Bronchial epithelial cell (primary cell): ENCODE measurements at regions not wholly inside any gene's neighbourhood (a gene's known extent, or its start where the extent isn't known, plus 50 kb on each side); places are given as distances from the start of the nearest gene placed in this dataset.
A peak's percentile ranks its signal among the peaks of the same experiment; 100 is the strongest.

ENCODE experiments used
- DNase-seq: peaks from one replicate; pipeline ENCODE4 v3.0.0-alpha.2; 2010; ENCODE audit warnings: low read depth
- FAIRE-seq: peaks from 2 replicates; lab custom pipeline; 2011; peaks lifted over from hg19 to GRCh38; lab: Jason Lieb, UNC
- H3K27me3 ChIP-seq: 2 replicates; pipeline ENCODE4 v1.5.1; 2011; ENCODE audit warnings: low read length; ENCODE audit not compliant: control insufficient read depth, insufficient read depth
- H3K36me3 ChIP-seq: 2 replicates; pipeline ENCODE4 v1.5.1; 2011; ENCODE audit warnings: low read length; ENCODE audit not compliant: control insufficient read depth, insufficient read depth
- H3K4me3 ChIP-seq: 2 replicates; pipeline ENCODE4 v1.5.1; 2011; ENCODE audit warnings: mild to moderate bottlenecking, low read depth, low read length, control low read depth
- TF ChIP-seq, protein P1 (sequence below): IDR thresholded peaks from 2 replicates; pipeline ENCODE4 v1.5.1; 2011; ENCODE audit warnings: mild to moderate bottlenecking, moderate library complexity, low read length, control low read depth, inconsistent platforms; ENCODE audit not compliant: insufficient read depth, severe bottlenecking

DNA sequence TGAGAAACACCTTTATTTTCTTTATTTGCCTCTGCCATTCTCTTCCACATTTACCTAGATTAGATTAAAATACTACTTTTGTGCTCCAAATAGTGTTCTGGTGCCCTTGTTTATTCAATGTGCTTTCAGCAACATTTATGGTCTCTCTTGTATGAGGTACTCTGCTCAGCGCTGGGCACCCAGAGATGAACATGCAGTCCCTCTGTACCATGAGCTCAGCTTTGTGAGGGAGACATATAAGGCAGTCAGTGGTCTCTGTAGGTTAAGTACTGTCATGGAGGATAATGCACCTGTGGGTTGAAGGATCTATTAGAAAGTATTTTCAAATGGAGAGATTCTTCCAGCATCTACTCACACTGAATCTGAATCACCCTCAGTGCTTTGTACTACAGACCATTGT is 176.5 kb downstream of the TAF11L14 start:
- no peak overlapping the region for H3K4me3 ChIP-seq
- TF ChIP-seq, protein P1, sequence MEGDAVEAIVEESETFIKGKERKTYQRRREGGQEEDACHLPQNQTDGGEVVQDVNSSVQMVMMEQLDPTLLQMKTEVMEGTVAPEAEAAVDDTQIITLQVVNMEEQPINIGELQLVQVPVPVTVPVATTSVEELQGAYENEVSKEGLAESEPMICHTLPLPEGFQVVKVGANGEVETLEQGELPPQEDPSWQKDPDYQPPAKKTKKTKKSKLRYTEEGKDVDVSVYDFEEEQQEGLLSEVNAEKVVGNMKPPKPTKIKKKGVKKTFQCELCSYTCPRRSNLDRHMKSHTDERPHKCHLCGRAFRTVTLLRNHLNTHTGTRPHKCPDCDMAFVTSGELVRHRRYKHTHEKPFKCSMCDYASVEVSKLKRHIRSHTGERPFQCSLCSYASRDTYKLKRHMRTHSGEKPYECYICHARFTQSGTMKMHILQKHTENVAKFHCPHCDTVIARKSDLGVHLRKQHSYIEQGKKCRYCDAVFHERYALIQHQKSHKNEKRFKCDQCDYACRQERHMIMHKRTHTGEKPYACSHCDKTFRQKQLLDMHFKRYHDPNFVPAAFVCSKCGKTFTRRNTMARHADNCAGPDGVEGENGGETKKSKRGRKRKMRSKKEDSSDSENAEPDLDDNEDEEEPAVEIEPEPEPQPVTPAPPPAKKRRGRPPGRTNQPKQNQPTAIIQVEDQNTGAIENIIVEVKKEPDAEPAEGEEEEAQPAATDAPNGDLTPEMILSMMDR, result no peak
- H3K36me3 ChIP-seq, result no peaks in the 10 kb centered on the region
- no peaks in the 10 kb centered on the region for H3K27me3 ChIP-seq
- FAIRE-seq, result no peak
- DNase-seq, result no peak

DNA sequence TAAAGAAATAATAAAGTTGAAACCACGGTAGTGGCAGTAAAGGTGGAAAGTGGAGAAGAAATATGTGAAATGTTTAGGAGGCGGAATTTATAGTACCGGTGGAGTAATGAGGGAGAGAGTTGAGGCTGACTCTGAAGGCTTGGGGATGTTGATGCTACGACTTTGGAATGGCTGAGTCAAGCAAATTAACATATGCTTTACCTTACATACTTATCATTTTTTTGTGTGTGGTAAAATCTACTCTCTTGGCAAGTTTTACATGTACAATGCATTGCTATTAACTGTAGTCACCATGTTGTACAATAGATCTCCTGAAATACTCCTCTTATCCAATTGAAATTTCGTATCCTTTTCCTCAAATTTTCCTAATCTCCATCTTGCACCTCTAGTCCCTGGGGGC is 179.0 kb downstream of the TAF11L14 start:
- FAIRE-seq, result no peak
- Histone ChIP-seq H3K4me3 (no peak overlapping the region), H3K27me3 (no peaks in the 10 kb centered on the region), H3K36me3 (no peaks in the 10 kb centered on the region)
- DNase-seq, result peak; percentile 77
- TF ChIP-seq, protein P1, result no peak

DNA sequence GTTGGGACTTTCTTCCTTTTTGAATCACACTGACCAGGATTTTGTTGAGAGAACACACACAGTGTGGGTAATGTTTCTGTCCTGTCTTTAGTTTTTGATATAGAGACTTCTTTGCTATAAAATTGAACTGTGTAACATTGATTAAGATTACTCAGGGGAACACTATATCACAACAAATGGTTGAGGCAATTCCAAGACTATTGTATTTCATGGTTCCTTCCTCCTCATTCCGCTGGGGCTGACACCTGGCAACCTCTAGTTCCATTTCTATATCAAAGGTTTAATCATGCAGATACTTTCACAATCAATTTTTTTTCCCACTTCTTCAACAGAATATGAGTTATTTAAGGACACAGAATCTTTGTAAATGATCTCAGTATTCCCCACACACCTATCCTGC is 182.2 kb downstream of the TAF11L14 start:
- Histone ChIP-seq H3K36me3 (no peaks in the 10 kb centered on the region), H3K4me3 (no peak overlapping the region), H3K27me3 (no peaks in the 10 kb centered on the region)
- DNase-seq (no peak), FAIRE-seq (no peak)
- TF ChIP-seq, protein P1, result no peak

DNA sequence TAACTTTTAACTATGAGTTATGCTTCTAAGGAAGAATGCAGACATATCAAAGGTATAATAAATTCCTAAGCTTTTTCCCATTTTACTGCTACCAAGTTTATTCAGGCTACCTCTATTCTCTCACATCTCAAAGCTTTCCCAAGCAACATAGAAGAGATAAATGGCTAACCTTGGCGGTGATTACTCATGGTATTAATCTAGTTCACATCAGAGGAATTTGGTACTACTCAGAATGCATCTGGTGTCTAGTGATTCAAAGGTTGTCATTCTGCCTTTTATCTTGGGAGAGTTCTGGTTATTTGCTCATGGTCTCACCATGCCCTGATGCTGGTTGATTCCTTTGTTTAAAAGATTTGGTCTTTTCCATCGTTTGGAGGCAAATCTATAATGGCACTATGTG is 182.7 kb downstream of the TAF11L14 start:
- no peak for DNase-seq
- H3K4me3 ChIP-seq, result no peak overlapping the region
- FAIRE-seq, result no peak
- TF ChIP-seq, protein P1, result no peak
- no peaks in the 10 kb centered on the region for H3K27me3 ChIP-seq
- H3K36me3 ChIP-seq, result no peaks in the 10 kb centered on the region

DNA sequence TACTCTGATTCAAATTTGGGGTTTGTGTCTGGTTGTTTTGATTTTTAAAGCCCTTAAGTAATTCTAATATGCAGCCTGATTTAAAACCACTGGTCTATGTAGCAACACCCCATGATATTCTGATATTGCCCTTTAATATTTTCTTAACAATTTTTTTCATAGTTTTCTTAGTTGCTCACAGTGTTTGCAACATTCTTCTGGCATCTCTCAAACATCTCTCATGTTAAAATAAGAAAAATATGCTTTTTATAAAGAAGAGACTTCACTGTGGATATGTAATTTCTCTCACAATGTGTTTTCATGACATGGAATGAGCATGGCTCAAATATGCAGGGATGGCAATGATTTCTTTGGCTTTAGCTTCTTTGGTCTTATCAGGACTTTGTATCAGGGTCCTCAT is 183.7 kb downstream of the TAF11L14 start:
- FAIRE-seq, result no peak

DNA sequence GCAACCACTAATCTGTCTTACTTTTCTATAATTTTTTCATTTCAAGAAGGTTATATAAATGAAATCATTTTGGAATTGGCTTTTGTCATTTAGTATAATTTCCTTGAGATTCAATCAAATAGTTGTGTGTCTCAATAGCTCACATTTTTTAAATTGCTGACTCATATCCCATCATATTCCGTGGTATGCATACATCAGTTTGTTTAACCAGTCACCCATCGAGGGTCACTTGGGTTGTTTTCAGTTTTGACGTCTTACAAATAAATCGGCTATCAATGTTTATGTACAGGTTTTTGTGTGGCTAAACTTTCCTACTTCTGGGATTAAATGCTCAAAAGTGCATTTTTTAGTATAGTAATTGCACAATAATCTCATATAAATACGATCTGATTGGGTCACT is 185.5 kb downstream of the TAF11L14 start:
- no peak for FAIRE-seq

More for the DNA sequence above, 183.7 kb downstream of the TAF11L14 start:
- no peak for DNase-seq
- Histone ChIP-seq H3K36me3 (no peaks in the 10 kb centered on the region), H3K27me3 (no peaks in the 10 kb centered on the region), H3K4me3 (no peak overlapping the region)
- TF ChIP-seq, protein P1, result no peak

More for the DNA sequence above, 185.5 kb downstream of the TAF11L14 start:
- peak; percentile 22 for DNase-seq
- Histone ChIP-seq H3K27me3 (no peaks in the 10 kb centered on the region), H3K4me3 (no peak overlapping the region), H3K36me3 (no peaks in the 10 kb centered on the region)
- TF ChIP-seq, protein P1, result no peak
